ENCODE measurements at regions not wholly inside any gene's neighbourhood (a gene's known extent, or its start where the extent isn't known, plus 50 kb on each side); places are given as distances from the start of the nearest gene placed in this dataset.

DNA sequence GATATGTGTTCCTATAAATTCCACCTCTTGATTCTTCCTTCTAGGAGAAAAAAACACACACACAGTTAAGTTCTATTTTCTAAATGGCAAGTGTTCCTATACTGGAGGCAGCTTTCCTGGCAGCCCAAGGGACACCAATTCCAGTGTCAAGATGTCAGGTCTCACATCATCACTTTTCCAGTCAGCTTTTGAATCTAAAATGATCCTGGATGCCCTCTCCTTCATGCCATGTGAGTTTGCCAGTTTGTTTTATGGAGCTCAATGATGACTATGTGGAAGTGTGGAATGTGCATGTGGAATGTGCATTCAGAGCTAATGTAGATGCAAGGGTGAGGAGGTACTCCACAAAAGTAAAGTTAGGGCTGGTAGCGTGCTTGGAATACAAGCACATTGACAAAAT, 269.3 kb upstream of the NMUR2 start:
- H3K4me3 ChIP-seq (ENCODE audit: low read length) = no peak overlapping the region
- no peak overlapping the region for H3K9ac ChIP-seq (ENCODE audit: low read length)
- DNase-seq = no peak
- ATAC-seq = no peak
- H3K36me3 ChIP-seq (ENCODE audit: low read depth, low read length) = no peaks in the 10 kb centered on the region
- no peaks in the 10 kb centered on the region for H3K9me2 ChIP-seq (replicated peaks; ENCODE audit: low read length)
- H3K4me2 ChIP-seq (ENCODE audit: low read length) = no peak overlapping the region
- H3F3A ChIP-seq (ENCODE audit: low read length, unreplicated experiment) = no peaks in the 10 kb centered on the region
- POLR2A ChIA-PET (ENCODE audit: unreplicated experiment) = no interaction called here
- BruUV-seq (replicated peaks) = no TSS peak
- CTCF ChIA-PET = no interaction called here
- no peaks in the 10 kb centered on the region for H3K4me1 ChIP-seq (ENCODE audit: insufficient read depth, low read length)
- H2AFZ ChIP-seq (ENCODE audit: low read length) = no peak overlapping the region
- intact Hi-C loops (cut with micrococcal nuclease) = no loop called here
- H3K9me3 ChIP-seq (ENCODE audit: low read length) = no peaks in the 10 kb centered on the region
- H3K79me2 ChIP-seq (ENCODE audit: low read length) = no peaks in the 10 kb centered on the region
- H3K27me3 ChIP-seq (ENCODE audit: low read length) = no peaks in the 10 kb centered on the region
- TF ChIP-seq EZH2 (IDR thresholded peaks at IDR 0.05; ENCODE audit: low read length, unreplicated experiment) (no peak), EZH2phosphoT487 (IDR thresholded peaks at IDR 0.05; ENCODE audit: borderline replicate concordance, low read length) (no peak)
- TF ChIP-seq, protein P1, sequence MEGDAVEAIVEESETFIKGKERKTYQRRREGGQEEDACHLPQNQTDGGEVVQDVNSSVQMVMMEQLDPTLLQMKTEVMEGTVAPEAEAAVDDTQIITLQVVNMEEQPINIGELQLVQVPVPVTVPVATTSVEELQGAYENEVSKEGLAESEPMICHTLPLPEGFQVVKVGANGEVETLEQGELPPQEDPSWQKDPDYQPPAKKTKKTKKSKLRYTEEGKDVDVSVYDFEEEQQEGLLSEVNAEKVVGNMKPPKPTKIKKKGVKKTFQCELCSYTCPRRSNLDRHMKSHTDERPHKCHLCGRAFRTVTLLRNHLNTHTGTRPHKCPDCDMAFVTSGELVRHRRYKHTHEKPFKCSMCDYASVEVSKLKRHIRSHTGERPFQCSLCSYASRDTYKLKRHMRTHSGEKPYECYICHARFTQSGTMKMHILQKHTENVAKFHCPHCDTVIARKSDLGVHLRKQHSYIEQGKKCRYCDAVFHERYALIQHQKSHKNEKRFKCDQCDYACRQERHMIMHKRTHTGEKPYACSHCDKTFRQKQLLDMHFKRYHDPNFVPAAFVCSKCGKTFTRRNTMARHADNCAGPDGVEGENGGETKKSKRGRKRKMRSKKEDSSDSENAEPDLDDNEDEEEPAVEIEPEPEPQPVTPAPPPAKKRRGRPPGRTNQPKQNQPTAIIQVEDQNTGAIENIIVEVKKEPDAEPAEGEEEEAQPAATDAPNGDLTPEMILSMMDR (conservative IDR thresholded peaks at IDR 0.05; ENCODE audit: low read depth, low read length) = no peak
- H3K27ac ChIP-seq (ENCODE audit: low read length) = no peak overlapping the region
- no peaks in the 10 kb centered on the region for H4K20me1 ChIP-seq (ENCODE audit: low read length)

DNA sequence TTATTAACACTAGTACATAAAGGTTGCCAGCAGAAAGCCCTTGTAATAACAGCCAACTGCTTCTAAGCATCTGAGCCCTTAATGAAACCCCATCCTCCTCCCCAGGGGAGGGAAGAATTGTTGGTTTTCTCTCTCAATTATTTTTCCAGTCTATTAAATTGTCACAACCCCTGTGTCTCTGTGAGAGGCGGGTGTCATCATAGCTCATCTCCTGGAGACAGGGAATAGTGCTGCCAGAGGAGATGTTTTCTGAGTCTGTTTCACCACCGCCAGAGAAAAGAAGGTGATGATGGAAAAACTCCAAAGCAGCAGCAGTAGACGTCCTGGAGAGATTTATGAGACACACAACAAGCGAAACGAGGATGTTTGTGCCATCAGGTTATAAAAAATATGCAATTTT, 271.1 kb upstream of the NMUR2 start:
- ATAC-seq (no peak), DNase-seq (no peak)
- Histone ChIP-seq H3K9me2 (replicated peaks; ENCODE audit: low read length) (no peaks in the 10 kb centered on the region), H3K79me2 (ENCODE audit: low read length) (no peaks in the 10 kb centered on the region), H3K36me3 (ENCODE audit: low read depth, low read length) (no peaks in the 10 kb centered on the region), H3K27me3 (ENCODE audit: low read length) (no peaks in the 10 kb centered on the region), H3K4me2 (ENCODE audit: low read length) (no peak overlapping the region), H3F3A (ENCODE audit: low read length, unreplicated experiment) (no peaks in the 10 kb centered on the region), H4K20me1 (ENCODE audit: low read length) (no peaks in the 10 kb centered on the region), H3K4me1 (ENCODE audit: insufficient read depth, low read length) (no peaks in the 10 kb centered on the region), H3K4me3 (ENCODE audit: low read length) (no peak overlapping the region), H3K9ac (ENCODE audit: low read length) (no peak overlapping the region), H2AFZ (ENCODE audit: low read length) (no peak overlapping the region), H3K9me3 (ENCODE audit: low read length) (no peaks in the 10 kb centered on the region; the same call in 1 of the 2 replicates), H3K27ac (ENCODE audit: low read length) (no peak overlapping the region)
- ChIA-PET CTCF (no interaction called here), POLR2A (ENCODE audit: unreplicated experiment) (no interaction called here)
- intact Hi-C loops (cut with micrococcal nuclease) = no loop called here
- BruUV-seq (replicated peaks) = no TSS peak
- TF ChIP-seq, protein P1 (conservative IDR thresholded peaks at IDR 0.05; ENCODE audit: low read depth, low read length) = no peak
- TF ChIP-seq EZH2phosphoT487 (IDR thresholded peaks at IDR 0.05; ENCODE audit: borderline replicate concordance, low read length) (no peak), EZH2 (IDR thresholded peaks at IDR 0.05; ENCODE audit: low read length, unreplicated experiment) (no peak)

DNA sequence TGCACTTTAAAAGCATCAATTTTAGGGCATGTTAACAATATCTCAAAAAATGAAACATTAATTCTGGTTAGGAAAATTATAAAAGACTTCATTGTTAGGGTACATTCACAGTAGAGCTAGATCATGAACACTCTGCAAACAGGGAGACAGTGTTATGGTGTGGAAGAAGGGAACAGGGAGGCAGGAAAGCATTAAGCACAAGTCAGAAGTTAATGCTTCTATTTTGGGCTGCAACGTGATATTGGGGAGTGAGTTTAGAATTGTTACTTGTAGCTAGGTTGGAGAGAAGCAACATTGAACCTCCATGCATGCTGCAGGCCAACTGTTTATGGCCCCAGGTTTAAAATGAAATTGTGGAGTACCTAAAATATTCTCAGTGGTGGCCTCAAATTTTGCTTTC, 278.1 kb upstream of the NMUR2 start:
- CTCF ChIA-PET = no interaction called here
- Histone ChIP-seq H3K27ac (ENCODE audit: low read length) (no peak overlapping the region), H3K36me3 (ENCODE audit: low read depth, low read length) (no peaks in the 10 kb centered on the region), H3F3A (ENCODE audit: low read length, unreplicated experiment) (no peaks in the 10 kb centered on the region), H3K4me2 (ENCODE audit: low read length) (no peak overlapping the region), H3K79me2 (ENCODE audit: low read length) (no peaks in the 10 kb centered on the region), H3K9me2 (replicated peaks; ENCODE audit: low read length) (no peaks in the 10 kb centered on the region), H4K20me1 (ENCODE audit: low read length) (no peaks in the 10 kb centered on the region), H3K4me1 (ENCODE audit: insufficient read depth, low read length) (no peaks in the 10 kb centered on the region), H2AFZ (ENCODE audit: low read length) (no peak overlapping the region), H3K4me3 (ENCODE audit: low read length) (no peak overlapping the region), H3K9me3 (ENCODE audit: low read length) (peaks cover 4% of the 10 kb centered on the region; the same call in 1 of the 2 replicates), H3K9ac (ENCODE audit: low read length) (no peak overlapping the region), H3K27me3 (ENCODE audit: low read length) (no peaks in the 10 kb centered on the region)
- POLR2A ChIA-PET (ENCODE audit: unreplicated experiment) = no interaction called here
- BruUV-seq (replicated peaks) = no TSS peak
- TF ChIP-seq, protein P1 (conservative IDR thresholded peaks at IDR 0.05; ENCODE audit: low read depth, low read length) = no peak
- no peak for TF ChIP-seq EZH2phosphoT487 (IDR thresholded peaks at IDR 0.05; ENCODE audit: borderline replicate concordance, low read length)
- TF ChIP-seq EZH2 (IDR thresholded peaks at IDR 0.05; ENCODE audit: low read length, unreplicated experiment) = no peak
- no peak for ATAC-seq
- intact Hi-C loops (cut with micrococcal nuclease) = no loop called here
- DNase-seq = no peak
